Hepatocyte (in vitro differentiated cells): ENCODE measurements at regions not wholly inside any gene's neighbourhood (a gene's known extent, or its start where the extent isn't known, plus 50 kb on each side); places are given as distances from the start of the nearest gene placed in this dataset.

Experiments
- DNase-seq: peaks from one replicate; pipeline ENCODE4 v3.0.0-alpha.2; 2016; ENCODE audit warnings: low spot score
- H2AFZ ChIP-seq: fragments of 200-600 bp; sonication (generic); 2 replicates; pipeline ENCODE4 v1.6.0; 2016; ENCODE audit warnings: antibody characterized with exemption, mild to moderate bottlenecking
- H3K27ac ChIP-seq: fragments of 200-600 bp; sonication (generic); 2 replicates; pipeline ENCODE4 v1.5.1; 2016; ENCODE audit warnings: mild to moderate bottlenecking
- H3K27me3 ChIP-seq: fragments of 200-600 bp; sonication (generic); 2 replicates; pipeline ENCODE4 v1.6.1; 2016
- H3K36me3 ChIP-seq: fragments of 200-600 bp; sonication (generic); replicated peaks from 2 replicates; pipeline ENCODE4 v1.5.1; 2016; ENCODE audit warnings: low read depth; ENCODE audit not compliant: insufficient read depth
- H3K4me1 ChIP-seq: fragments of 200-600 bp; sonication (generic); 2 replicates; pipeline ENCODE4 v1.5.1; 2016; ENCODE audit warnings: mild to moderate bottlenecking, moderate library complexity; ENCODE audit not compliant: insufficient read depth
- H3K4me2 ChIP-seq: fragments of 200-600 bp; sonication (generic); 2 replicates; pipeline ENCODE4 v1.6.0; 2016
- H3K4me3 ChIP-seq: fragments of 200-600 bp; sonication (generic); 2 replicates; pipeline ENCODE4 v1.5.1; 2016; ENCODE audit warnings: mild to moderate bottlenecking
- H3K79me2 ChIP-seq: fragments of 200-600 bp; sonication (generic); 2 replicates; pipeline ENCODE4 v1.6.0; 2017; ENCODE audit warnings: mild to moderate bottlenecking
- H3K9me2 ChIP-seq: fragments of 200-600 bp; sonication (generic); replicated peaks from 2 replicates; pipeline ENCODE4 v1.6.0; 2017; ENCODE audit warnings: mild to moderate bottlenecking; ENCODE audit not compliant: insufficient read depth
- H3K9me3 ChIP-seq: fragments of 200-600 bp; sonication (generic); 2 replicates; pipeline ENCODE4 v1.5.1; 2016; ENCODE audit warnings: low read depth, mild to moderate bottlenecking
- H4K20me1 ChIP-seq: fragments of 200-600 bp; sonication (generic); 2 replicates; pipeline ENCODE4 v1.6.0; 2016; ENCODE audit warnings: mild to moderate bottlenecking; ENCODE audit not compliant: insufficient read depth, poor library complexity, severe bottlenecking
- EZH2 ChIP-seq: fragments of 200-600 bp; sonication (generic); IDR thresholded peaks from 2 replicates; pipeline ENCODE4 v1.6.1; 2016; ENCODE audit warnings: antibody characterized with exemption, mild to moderate bottlenecking, borderline replicate concordance
- EZH2phosphoT487 ChIP-seq: fragments of 200-600 bp; sonication (generic); IDR thresholded peaks from one replicate; pipeline ENCODE4 v1.6.1; 2018; ENCODE audit warnings: antibody characterized with exemption, mild to moderate bottlenecking, low read depth, moderate library complexity; ENCODE audit not compliant: unreplicated experiment, severe bottlenecking
- WGBS: methylation state at CpG from one replicate; pipeline ENCODE4 v1.1.6; 2016; ENCODE audit warnings: low lambda C conversion rate; ENCODE audit errors: missing lambda C conversion rate; 5-methylcytosine and 5-hydroxymethylcytosine counted together
- TF ChIP-seq, protein P1 (sequence below): fragments of 200-600 bp; sonication (generic); IDR thresholded peaks from 2 replicates; pipeline ENCODE4 v1.5.1; 2016; ENCODE audit warnings: antibody characterized with exemption, mild to moderate bottlenecking; ENCODE audit not compliant: poor library complexity

DNA sequence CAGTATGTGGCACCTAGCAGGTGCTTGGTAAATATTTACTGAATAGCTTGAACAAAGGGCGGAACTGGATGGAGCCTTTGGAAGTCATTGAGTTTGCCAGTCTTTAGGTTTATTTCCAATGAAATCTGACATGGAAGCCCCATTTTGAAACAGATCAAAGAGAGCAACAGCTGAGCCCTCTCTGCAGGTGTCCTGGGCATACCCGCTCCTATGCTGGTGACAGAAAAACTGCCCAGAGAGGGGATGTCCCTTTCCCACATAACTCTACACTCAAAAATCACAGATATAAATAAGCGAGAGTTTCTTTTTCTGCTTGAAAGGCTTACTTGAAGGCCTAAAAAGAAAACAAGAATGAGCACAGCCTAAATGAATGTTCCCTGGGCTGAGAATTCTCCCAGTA is 53.0 kb upstream of the RALY start:
- Histone ChIP-seq H3K4me2 (no peak overlapping the region), H3K9me3 (no peaks in the 10 kb centered on the region), H3K4me1 (no peaks in the 10 kb centered on the region), H2AFZ (no peak overlapping the region), H3K79me2 (no peaks in the 10 kb centered on the region), H3K27me3 (no peaks in the 10 kb centered on the region), H4K20me1 (no peaks in the 10 kb centered on the region), H3K36me3 (no peaks in the 10 kb centered on the region), H3K9me2 (no peaks in the 10 kb centered on the region), H3K27ac (no peak overlapping the region), H3K4me3 (no peak overlapping the region)
- TF ChIP-seq, protein P1, sequence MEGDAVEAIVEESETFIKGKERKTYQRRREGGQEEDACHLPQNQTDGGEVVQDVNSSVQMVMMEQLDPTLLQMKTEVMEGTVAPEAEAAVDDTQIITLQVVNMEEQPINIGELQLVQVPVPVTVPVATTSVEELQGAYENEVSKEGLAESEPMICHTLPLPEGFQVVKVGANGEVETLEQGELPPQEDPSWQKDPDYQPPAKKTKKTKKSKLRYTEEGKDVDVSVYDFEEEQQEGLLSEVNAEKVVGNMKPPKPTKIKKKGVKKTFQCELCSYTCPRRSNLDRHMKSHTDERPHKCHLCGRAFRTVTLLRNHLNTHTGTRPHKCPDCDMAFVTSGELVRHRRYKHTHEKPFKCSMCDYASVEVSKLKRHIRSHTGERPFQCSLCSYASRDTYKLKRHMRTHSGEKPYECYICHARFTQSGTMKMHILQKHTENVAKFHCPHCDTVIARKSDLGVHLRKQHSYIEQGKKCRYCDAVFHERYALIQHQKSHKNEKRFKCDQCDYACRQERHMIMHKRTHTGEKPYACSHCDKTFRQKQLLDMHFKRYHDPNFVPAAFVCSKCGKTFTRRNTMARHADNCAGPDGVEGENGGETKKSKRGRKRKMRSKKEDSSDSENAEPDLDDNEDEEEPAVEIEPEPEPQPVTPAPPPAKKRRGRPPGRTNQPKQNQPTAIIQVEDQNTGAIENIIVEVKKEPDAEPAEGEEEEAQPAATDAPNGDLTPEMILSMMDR, result no peak
- no peak for TF ChIP-seq EZH2phosphoT487
- TF ChIP-seq EZH2, result no peak
- WGBS, result 81% methylated on average over 3 of the region's 3 CpGs
- DNase-seq, result no peak
